GM18873 (cell line): ENCODE measurements at regions not wholly inside any gene's neighbourhood (a gene's known extent, or its start where the extent isn't known, plus 50 kb on each side); places are given as distances from the start of the nearest gene placed in this dataset.
"Not testable (repeated sequence)": the region's sequence is repeated elsewhere in the genome, so short reads cannot be mapped to it uniquely, and the experiment has no call there.

Source experiments
- ATAC-seq: cut with Tn5 transposase; IDR thresholded peaks from one replicate; pipeline ENCODE4 v1.9.1; 2021; ENCODE audit warnings: mild to moderate bottlenecking, moderate library complexity, moderate number of reproducible peaks; ENCODE audit not compliant: unreplicated experiment, low FRiP score

GRCh38 chr11:38481391-38481790, 1883.4 kb upstream of the RAG2 start:
- ATAC-seq, result no peak

- ATAC-seq, result no peak
Measured at GRCh38 chr11:38476808-38477575, 1879.0 kb upstream of the RAG2 start.

DNA sequence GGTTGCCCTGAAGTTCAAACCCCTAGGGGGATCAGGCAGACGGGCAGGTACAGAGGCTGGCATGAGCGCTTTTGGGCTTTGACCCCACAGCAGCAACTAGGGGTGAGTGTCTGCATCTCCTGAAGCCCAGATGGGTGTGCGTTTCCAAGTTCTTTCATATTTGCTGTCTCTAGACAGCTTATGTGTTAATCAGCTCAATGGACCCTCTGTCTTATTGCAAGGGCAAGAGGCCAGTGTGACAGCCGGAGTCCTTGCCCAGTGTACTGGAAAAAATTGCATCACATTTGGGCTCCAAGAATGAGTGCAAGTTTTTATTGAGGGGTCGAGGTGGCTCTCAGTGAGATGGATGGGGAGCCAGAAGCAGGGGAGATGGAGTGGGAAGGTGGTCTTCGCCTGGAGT, 1863.7 kb upstream of the RAG2 start:
- no peak for ATAC-seq

DNA sequence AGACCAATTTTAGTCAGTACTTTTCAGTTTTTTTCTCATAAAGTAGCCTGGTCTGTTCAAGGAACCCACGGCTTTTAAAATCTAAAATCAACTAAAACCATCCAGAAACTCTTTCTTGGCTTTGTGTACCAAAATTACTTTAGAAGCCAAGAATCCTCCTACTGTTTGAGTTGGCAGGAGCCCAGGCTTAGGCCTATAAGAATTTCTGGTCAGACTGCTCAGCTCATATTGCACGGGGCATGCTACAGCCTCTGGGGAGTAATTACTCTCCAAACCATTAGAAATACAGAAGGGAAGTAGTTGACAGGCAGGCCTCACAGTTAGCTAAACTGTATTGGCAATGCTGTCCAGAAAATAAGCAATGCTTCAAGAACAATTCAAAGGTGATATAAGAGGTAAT, 1862.9 kb upstream of the RAG2 start:
- no peak for ATAC-seq

GRCh38 chr11:38460429-38460828, 1862.4 kb upstream of the RAG2 start:
- ATAC-seq, result no peak

DNA sequence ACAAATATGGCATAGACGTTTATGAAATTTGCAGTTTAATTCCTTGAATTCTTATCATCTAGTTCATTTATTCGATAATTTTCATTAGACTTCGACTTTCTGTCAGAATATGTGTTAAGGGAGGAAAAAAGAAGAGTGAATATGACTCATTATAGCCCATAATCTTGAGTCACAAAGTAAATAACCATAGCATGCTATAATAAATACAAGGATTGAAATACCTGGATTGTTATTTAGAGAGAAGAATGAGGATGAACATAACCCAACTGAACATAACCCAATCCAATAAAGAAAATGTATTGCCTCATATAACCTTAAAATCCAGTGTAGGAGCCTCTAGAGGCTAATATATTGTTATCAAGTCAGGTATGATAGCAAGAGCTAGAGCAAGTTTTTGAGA, 1858.3 kb upstream of the RAG2 start:
- no peak for ATAC-seq

- ATAC-seq, result no peak
Measured at GRCh38 chr11:38448284-38448683, 1850.2 kb upstream of the RAG2 start.

DNA sequence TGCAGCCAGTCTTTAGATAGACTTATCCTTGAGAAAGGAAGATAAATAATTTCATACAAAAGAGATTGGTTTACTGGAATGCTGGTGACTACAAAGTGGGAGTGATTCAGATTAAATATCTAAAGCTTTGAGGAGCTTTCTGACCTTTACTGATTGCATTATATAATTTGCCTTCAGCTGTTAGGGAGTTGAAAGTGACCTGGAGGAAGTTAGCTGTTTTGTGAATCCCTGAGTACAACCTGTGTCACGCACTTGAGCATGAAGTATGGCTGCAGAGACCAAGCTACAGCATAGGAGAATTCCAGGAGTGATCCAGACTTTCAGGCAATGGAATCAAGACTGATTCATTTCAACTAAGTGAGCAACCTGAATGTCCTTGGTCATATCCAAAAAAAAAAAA, 1848.3 kb upstream of the RAG2 start:
- ATAC-seq, result no peak

DNA sequence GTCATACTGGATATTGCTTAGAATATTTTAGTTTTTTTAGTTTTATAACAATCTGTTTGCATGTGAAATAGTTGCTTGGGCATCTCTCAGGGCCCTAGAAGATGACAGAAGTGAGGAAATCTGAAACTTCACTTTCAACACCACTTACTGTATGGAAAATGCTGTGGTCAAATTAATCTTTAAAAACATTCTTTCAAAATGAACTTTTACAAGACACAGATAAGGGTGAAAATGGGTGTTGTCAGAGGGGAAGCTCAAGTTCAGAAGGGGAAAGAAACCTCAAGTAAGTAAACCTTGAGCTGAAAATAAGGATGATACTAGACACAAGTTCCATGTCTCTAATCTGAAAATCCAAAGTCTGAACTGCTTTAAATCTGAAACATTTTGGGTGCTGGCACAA, 1840.1 kb upstream of the RAG2 start:
- no peak for ATAC-seq

DNA sequence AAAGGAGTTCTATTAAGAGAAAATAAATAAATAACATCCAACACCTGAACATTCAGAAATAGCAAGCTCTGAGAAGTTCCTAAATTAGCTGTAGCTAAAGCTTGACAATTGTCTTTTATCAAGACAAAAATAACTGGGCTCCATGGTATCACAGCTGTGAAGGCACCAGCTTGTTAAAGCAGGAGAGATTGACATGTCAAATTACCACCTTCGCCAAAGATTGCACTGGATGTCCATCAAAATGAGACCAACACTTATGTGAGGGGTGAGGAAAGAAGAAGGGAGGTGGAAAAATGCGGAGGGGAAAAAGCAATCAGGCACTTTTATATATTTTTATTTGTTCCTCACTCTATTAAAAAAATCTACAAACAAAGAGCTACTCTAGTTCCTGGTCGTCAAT, 1827.5 kb upstream of the RAG2 start:
- ATAC-seq, result no peak

GRCh38 chr11:38423042-38423441, 1825.0 kb upstream of the RAG2 start:
- no peak for ATAC-seq

- no peak for ATAC-seq
Measured at GRCh38 chr11:38416141-38416540, 1818.1 kb upstream of the RAG2 start.

DNA sequence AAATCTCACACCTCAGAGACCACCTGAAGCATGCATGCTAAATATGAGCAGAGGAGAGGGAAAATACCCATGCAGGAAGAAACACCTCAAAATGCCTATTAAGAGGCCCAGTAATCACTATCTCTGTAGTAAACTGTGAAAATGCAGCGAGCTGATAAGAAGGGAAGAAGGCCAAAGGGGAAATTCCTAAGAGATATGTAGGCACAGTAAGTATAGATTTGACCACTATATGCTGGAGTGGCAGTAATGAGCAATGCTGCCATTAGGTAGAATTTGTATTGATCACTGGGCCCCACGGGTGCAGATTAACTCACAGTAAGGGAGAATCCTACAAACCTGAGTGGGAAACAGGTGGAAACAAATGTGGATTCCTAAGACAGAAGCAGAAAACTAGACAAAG, 1813.1 kb upstream of the RAG2 start:
- no peak for ATAC-seq

DNA sequence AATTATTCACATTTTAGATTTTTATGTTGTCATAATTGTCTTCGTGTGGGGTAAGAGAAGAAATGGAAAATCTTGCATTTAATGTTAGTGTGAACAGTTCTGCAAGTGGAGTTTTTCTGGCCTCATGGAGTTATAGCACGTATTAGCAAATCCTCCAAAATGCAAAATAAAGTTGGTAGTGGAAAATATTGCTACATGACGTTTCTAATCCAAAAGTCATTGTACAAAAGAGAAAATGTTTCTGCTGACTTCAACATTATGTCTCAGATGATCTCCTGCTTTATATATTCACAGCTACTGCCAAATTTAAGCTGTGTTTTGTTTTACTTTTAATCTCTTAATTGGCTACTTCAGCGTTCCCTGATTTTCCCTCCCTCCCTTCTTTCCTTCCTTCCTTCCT, 1804.0 kb upstream of the RAG2 start:
- ATAC-seq, result no peak

DNA sequence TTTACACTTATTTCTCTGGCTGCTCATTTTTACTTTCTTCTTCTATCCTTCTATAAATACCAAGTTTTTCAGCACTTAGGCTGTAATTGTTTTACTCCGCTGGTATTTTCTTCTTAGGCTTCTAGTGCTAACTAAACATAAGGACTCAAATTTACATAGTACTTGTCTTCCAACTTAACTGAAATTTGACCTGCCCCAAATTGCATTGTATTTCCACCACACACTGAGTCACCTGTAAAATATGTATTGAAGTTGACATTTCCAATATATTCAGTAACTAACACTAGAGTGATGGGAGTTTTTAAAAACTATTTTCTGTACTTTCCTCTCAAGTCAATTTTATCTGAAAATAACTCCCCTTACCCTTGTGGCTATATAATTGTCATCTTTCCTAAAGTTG, 1794.1 kb upstream of the RAG2 start:
- ATAC-seq, result no peak

GRCh38 chr11:38384568-38384967, 1786.5 kb upstream of the RAG2 start:
- no peak for ATAC-seq

DNA sequence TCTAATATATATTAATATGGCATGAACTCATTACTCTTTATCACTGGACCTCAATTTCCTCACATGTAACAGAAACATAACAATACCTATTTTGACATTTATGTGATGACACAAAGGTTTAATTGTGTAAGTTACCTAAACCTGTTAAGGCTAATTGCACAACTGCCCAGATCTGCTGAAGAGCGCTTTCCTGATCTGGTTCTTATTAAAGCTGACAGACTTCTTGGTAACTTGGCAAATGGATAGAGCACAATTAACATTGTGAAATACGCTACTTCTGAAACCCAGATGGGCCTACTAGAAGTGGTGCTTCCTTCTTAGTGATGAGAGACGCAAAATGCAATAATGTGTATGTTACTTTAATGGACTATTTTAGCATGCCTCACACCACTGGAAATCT, 1767.2 kb upstream of the RAG2 start:
- ATAC-seq, result no peak

GRCh38 chr11:38356255-38356654, 1758.2 kb upstream of the RAG2 start:
- ATAC-seq, result no peak

GRCh38 chr11:38345286-38345685, 1747.2 kb upstream of the RAG2 start:
- ATAC-seq, result no peak

- not testable (repeated sequence) for ATAC-seq
Measured at GRCh38 chr11:38341612-38342011, 1743.6 kb upstream of the RAG2 start.

- ATAC-seq, result no peak
Measured at GRCh38 chr11:38339835-38340440, 1741.9 kb upstream of the RAG2 start.

DNA sequence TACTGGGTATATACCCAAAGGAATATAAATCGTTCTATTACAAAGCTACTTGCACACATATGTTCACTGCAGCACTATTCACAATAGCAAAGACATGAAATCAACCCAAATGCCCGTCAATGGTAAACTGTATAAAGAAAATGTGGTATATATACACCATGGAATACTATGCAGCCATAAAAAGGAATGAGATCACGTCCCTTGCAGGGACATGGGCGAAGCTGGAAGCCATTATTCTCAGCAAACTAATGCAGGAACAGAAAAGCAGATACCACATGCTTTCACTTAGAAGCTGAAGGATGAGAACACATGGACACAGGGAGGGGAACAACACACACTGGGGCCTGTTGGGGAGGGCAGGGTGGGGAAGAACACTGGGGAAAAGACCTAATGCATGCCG, 1740.0 kb upstream of the RAG2 start:
- not testable (repeated sequence) for ATAC-seq
